ENCODE measurements at regions not wholly inside any gene's neighbourhood (a gene's known extent, or its start where the extent isn't known, plus 50 kb on each side); places are given as distances from the start of the nearest gene placed in this dataset.

GRCh38 chr14:101340556-101340955 is 220.7 kb upstream of the DIO3 start:
- Histone ChIP-seq H3K27me3 (peaks cover 17% of the 10 kb centered on the region), H3K36me3 (no peaks in the 10 kb centered on the region), H3K4me3 (ENCODE audit: low read depth, low read length) (no peak overlapping the region), H3K4me1 (no peaks in the 10 kb centered on the region), H3K9me3 (no peaks in the 10 kb centered on the region)
- no peak for DNase-seq
- TF ChIP-seq CTCF (IDR thresholded peaks at IDR 0.05; ENCODE audit: low read depth, low read length) = no peak

DNA sequence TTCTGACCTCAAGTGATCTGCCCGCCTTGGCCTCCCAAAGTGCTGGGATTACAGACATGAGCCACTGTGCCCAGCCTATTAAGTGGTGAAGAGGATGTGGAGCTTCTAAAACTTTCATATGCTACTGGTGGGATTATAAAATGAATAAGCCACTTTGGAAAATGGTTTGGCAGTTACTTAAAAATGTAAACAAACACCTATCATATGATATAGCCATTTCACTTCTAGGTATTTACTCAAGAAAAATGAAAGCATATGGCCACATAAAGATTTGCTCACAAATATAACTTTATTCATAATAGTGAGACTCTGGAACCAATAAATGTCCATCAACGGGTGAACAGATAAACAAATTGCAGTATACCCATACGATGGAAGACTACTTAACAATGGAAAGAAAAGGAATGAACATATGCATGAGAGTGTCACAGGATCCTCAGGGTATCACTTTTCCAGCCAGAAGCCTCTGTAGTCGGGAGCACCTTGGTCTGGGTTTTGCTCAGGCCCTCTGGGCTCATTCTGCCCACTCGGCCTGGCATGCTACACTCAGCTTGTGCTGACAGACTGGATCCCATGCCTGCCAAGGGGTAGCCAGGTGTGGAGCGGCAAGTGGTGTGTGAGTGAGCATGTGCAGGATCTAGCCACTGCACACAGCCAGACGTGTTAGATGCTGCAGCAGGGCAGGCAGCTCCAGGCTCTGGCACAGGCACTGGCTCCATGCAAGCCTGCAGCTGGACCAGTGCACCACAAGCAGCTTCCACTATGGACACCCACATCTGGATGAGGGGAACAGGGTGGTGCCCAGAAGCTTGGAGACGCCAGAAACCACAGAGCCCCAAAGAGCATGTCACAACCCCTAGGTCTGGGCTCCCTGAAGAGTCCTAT is 213.2 kb upstream of the DIO3 start:
- Histone ChIP-seq H3K27me3 (peaks cover 4% of the 10 kb centered on the region), H3K4me1 (no peaks in the 10 kb centered on the region), H3K36me3 (no peaks in the 10 kb centered on the region), H3K9me3 (no peaks in the 10 kb centered on the region), H3K4me3 (ENCODE audit: low read depth, low read length) (no peak overlapping the region)
- no peak for TF ChIP-seq CTCF (IDR thresholded peaks at IDR 0.05; ENCODE audit: low read depth, low read length)
- no peak for DNase-seq

DNA sequence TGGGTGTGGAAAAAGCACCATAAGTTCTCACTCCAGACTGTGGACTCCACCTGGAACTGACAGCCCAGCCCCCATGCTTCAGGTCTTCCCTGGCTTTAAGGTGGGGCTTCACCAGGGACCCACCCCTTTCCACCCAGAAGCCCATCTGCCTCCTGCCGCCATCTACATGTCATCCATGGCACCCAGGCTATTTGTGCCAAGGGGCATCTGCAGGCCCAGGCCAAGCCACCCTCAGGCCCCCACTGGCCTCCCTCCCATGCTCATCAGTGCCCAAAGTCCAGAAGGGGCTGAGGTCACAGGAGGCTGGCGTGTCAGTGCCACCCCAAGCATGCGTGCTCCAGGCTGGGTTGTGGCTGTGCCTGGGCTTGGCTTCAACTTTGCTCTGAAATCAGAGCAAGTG is 212.2 kb upstream of the DIO3 start:
- H3K27me3 ChIP-seq = no peaks in the 10 kb centered on the region; the same call in 1 of the 2 replicates

DNA sequence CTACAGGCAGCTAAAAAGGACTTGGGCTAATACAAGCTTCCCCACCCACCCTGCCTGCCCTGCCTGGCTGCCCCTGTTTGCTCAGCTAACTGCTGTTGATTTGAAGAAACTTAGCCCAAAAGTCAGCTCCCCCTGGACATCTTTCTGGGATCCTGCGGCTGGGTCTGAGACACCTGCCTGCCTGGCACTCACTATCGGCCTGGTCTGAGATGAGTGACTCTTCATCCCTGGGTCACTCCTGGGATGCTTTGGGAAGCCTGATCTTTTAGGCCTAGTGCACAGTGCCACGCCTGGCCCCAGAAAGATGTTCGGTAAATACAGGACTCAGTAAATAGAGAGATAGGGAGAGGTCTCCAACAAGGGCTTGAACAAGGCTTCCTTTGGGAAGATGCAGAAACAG is 211.3 kb upstream of the DIO3 start:
- H3K36me3 ChIP-seq = no peaks in the 10 kb centered on the region
- no peaks in the 10 kb centered on the region for H3K27me3 ChIP-seq
- DNase-seq = no peak
- H3K9me3 ChIP-seq = peaks cover 3% of the 10 kb centered on the region
- no peak overlapping the region for H3K4me3 ChIP-seq (ENCODE audit: low read depth, low read length)
- H3K4me1 ChIP-seq = no peaks in the 10 kb centered on the region
- TF ChIP-seq CTCF (IDR thresholded peaks at IDR 0.05; ENCODE audit: low read depth, low read length) = no peak

More for the DNA sequence above, 212.2 kb upstream of the DIO3 start:
- Histone ChIP-seq H3K36me3 (no peaks in the 10 kb centered on the region), H3K4me1 (no peaks in the 10 kb centered on the region), H3K4me3 (ENCODE audit: low read depth, low read length) (no peak overlapping the region), H3K9me3 (no peaks in the 10 kb centered on the region)
- TF ChIP-seq CTCF (IDR thresholded peaks at IDR 0.05; ENCODE audit: low read depth, low read length) = no peak
- no peak for DNase-seq

DNA sequence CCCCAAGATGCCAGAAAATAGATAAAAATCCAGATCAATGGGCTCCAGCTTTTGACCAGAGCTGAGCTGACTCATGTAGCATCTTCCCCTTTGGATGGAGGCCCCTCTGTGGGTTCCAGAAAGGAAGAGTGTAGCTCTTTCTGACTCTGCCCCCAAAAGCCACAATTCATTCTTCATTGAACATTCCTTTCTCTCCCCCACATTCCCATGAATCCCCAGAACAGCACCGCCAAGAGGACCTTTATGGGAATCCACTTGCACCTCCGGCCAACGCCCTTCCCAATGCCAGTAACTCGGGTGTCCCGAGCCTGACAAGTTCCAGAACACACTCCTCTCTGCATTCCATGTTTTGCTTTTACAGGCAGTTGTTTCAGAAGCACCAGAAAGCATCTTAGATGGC is 210.6 kb upstream of the DIO3 start:
- no peak for DNase-seq
- Histone ChIP-seq H3K4me1 (no peaks in the 10 kb centered on the region), H3K9me3 (peaks cover 3% of the 10 kb centered on the region), H3K4me3 (ENCODE audit: low read depth, low read length) (no peak overlapping the region), H3K27me3 (no peaks in the 10 kb centered on the region), H3K36me3 (no peaks in the 10 kb centered on the region)
- TF ChIP-seq CTCF (IDR thresholded peaks at IDR 0.05; ENCODE audit: low read depth, low read length) = no peak

- Histone ChIP-seq H3K27me3 (no peaks in the 10 kb centered on the region), H3K4me3 (ENCODE audit: low read depth, low read length) (no peak overlapping the region), H3K4me1 (no peaks in the 10 kb centered on the region), H3K9me3 (peaks cover 3% of the 10 kb centered on the region), H3K36me3 (no peaks in the 10 kb centered on the region)
- TF ChIP-seq CTCF (IDR thresholded peaks at IDR 0.05; ENCODE audit: low read depth, low read length) = no peak
- no peak for DNase-seq
Observed at GRCh38 chr14:101351146-101351545, 210.1 kb upstream of the DIO3 start.

Measured in BE2C (cell line).